ENCODE measurements at regions not wholly inside any gene's neighbourhood (a gene's known extent, or its start where the extent isn't known, plus 50 kb on each side); places are given as distances from the start of the nearest gene placed in this dataset.

DNA sequence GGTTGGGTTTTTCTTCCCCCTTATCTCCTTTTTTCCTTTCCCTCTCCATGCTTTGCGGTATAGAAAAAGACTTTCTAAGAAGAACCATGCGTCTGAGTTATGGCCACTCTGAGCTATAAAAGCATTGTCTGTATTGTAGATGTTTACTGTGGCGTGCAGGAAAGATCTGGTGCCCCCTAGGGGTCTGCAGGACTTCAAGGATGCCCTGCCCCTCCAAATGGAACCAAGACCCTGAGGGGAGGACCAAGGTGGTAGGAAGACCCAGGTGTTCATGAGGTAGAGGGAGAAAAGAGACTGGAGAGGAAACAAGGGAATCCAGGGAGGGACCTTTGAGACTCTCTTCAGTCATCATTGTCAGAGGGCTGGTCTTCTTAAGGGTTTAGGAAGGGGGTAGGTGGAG lies 68.8 kb downstream of the CYP26A1 start:
- CTCF ChIA-PET, result interaction anchor here (0.8 kb wide), 1 partner anchor 11 kb away, joined by 3 read pairs; no protein-coding TSS in a partner anchor
- no peak overlapping the region for H3K4me3 ChIP-seq (replicated peaks in 1 of 3; ENCODE audit: insufficient read depth in 1 of 3, low read depth in 1 of 3, low read length in 3 of 3)
- FAIRE-seq (no peak), DNase-seq (ENCODE audit: low read depth, low spot score) (no peak)
- H3K9me3 ChIP-seq (replicated peaks; ENCODE audit: control insufficient read depth, insufficient read depth, low read length), result no peaks in the 10 kb centered on the region
- no peak overlapping the region for H3K4me2 ChIP-seq (ENCODE audit: insufficient read depth, low read length)
- no peak overlapping the region for H3K27ac ChIP-seq (ENCODE audit: insufficient read depth, low read depth, low read length)
- H3K36me3 ChIP-seq (ENCODE audit: control insufficient read depth in 2 of 2, extremely low read depth in 1 of 2, insufficient read depth in 2 of 2, low read length in 2 of 2), result no peaks in the 10 kb centered on the region
- POLR2A ChIA-PET, result no interaction called here
- no peak overlapping the region for H3K9ac ChIP-seq (replicated peaks; ENCODE audit: extremely low read depth, insufficient read depth, low read length)
- dilution Hi-C loops (cut with MboI; ENCODE audit: extremely low pct_ligation_motif_present, low sequenced_read_pairs), result no loop called here
- no peak overlapping the region for H2AFZ ChIP-seq (ENCODE audit: low read depth, low read length)
- H3K4me1 ChIP-seq (ENCODE audit: control insufficient read depth, extremely low read depth, insufficient read depth, low read length), result no peaks in the 10 kb centered on the region
- peaks cover 2 to 11% of the 10 kb centered on the region in 2 experiments for H3K27me3 ChIP-seq (ENCODE audit: control insufficient read depth in 2 of 2, insufficient read depth in 2 of 2, low read length in 2 of 2)
- TF ChIP-seq EZH2 (IDR thresholded peaks at IDR 0.05; ENCODE audit: borderline replicate concordance, low read depth, low read length, severe bottlenecking) (no peak), GATA2 (IDR thresholded peaks at IDR 0.05; ENCODE audit: insufficient read depth, insufficient read length, low read depth, low read length) (no peak), POLR2AphosphoS5 (IDR thresholded peaks at IDR 0.05; ENCODE audit: insufficient read depth, low read depth, low read length) (no peak), MYC (IDR thresholded peaks at IDR 0.05; ENCODE audit: low read depth, low read length) (no peak), FOS (IDR thresholded peaks at IDR 0.05; ENCODE audit: borderline replicate concordance, insufficient read depth, low read length) (no peak), POLR2A (IDR thresholded peaks at IDR 0.05; ENCODE audit: low read depth, low read length) (no peak), JUN (IDR thresholded peaks at IDR 0.05; ENCODE audit: borderline replicate concordance, insufficient read depth, insufficient read length, low read depth) (no peak)
- TF ChIP-seq, protein P1, sequence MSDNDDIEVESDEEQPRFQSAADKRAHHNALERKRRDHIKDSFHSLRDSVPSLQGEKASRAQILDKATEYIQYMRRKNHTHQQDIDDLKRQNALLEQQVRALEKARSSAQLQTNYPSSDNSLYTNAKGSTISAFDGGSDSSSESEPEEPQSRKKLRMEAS (IDR thresholded peaks at IDR 0.05; ENCODE audit: insufficient read depth, insufficient read length), result no peak
- no peaks in the 10 kb centered on the region for H3K79me2 ChIP-seq (ENCODE audit: control insufficient read depth, insufficient read depth, low read length)
- intact Hi-C loops (cut with micrococcal nuclease), result no loop called here
- H3K9me1 ChIP-seq (replicated peaks; ENCODE audit: control insufficient read depth, extremely low read depth, insufficient read depth, low read length), result no peaks in the 10 kb centered on the region
- BruUV-seq (replicated peaks), result no TSS peak
- no peaks in the 10 kb centered on the region for H4K20me1 ChIP-seq (replicated peaks; ENCODE audit: control insufficient read depth, extremely low read depth, insufficient read depth, low read length)

DNA sequence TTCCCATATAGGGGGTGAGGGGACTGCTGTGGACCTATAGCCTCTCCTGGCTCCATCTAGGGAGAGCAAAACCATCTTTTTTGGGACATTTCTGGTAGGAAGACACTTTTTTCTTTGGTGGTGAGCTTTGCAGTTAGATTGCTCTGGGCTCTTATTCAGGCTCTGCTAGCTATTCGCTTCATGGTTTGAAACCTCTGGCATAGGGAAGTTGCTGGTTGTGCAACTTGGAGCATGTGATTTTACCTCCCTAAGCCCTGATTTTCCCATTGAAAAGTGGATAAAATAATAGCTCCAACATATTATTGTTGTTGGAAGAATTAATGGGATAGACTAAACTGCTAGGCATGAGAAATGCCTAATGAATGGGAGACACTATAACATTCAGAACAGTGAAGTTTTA lies 69.6 kb downstream of the CYP26A1 start:
- TF ChIP-seq JUN (IDR thresholded peaks at IDR 0.05; ENCODE audit: borderline replicate concordance, insufficient read depth, insufficient read length, low read depth) (no peak), GATA2 (IDR thresholded peaks at IDR 0.05; ENCODE audit: insufficient read depth, insufficient read length, low read depth, low read length) (no peak), FOS (IDR thresholded peaks at IDR 0.05; ENCODE audit: borderline replicate concordance, insufficient read depth, low read length) (no peak), MYC (IDR thresholded peaks at IDR 0.05; ENCODE audit: low read depth, low read length) (no peak)
- TF ChIP-seq, protein P1 (IDR thresholded peaks at IDR 0.05; ENCODE audit: insufficient read depth, insufficient read length), result no peak
- no peaks in the 10 kb centered on the region for H3K79me2 ChIP-seq (ENCODE audit: control insufficient read depth, insufficient read depth, low read length)
- H3K4me1 ChIP-seq (ENCODE audit: control insufficient read depth, extremely low read depth, insufficient read depth, low read length), result no peaks in the 10 kb centered on the region
- no peaks in the 10 kb centered on the region for H3K9me3 ChIP-seq (replicated peaks; ENCODE audit: control insufficient read depth, insufficient read depth, low read length)
- no TSS peak for BruUV-seq (replicated peaks)
- no peaks in the 10 kb centered on the region for H3K36me3 ChIP-seq (ENCODE audit: control insufficient read depth in 2 of 2, extremely low read depth in 1 of 2, insufficient read depth in 2 of 2, low read length in 2 of 2)
- ChIA-PET CTCF (no interaction called here), POLR2A (no interaction called here)
- DNase-seq (ENCODE audit: low read depth, low spot score) (no peak), FAIRE-seq (no peak)
- H3K27ac ChIP-seq (ENCODE audit: insufficient read depth, low read depth, low read length), result no peak overlapping the region
- H4K20me1 ChIP-seq (replicated peaks; ENCODE audit: control insufficient read depth, extremely low read depth, insufficient read depth, low read length), result no peaks in the 10 kb centered on the region
- no peak overlapping the region for H2AFZ ChIP-seq (ENCODE audit: low read depth, low read length)
- dilution Hi-C loops (cut with MboI; ENCODE audit: extremely low pct_ligation_motif_present, low sequenced_read_pairs) (no loop called here), intact Hi-C loops (cut with micrococcal nuclease) (no loop called here)
- no peak overlapping the region for H3K4me3 ChIP-seq (replicated peaks in 1 of 3; ENCODE audit: insufficient read depth in 1 of 3, low read depth in 1 of 3, low read length in 3 of 3)
- no peaks in the 10 kb centered on the region for H3K9me1 ChIP-seq (replicated peaks; ENCODE audit: control insufficient read depth, extremely low read depth, insufficient read depth, low read length)
- H3K27me3 ChIP-seq (ENCODE audit: control insufficient read depth in 2 of 2, insufficient read depth in 2 of 2, low read length in 2 of 2), result peaks cover 5 to 12% of the 10 kb centered on the region in 2 experiments
- no peak overlapping the region for H3K9ac ChIP-seq (replicated peaks; ENCODE audit: extremely low read depth, insufficient read depth, low read length)
- H3K4me2 ChIP-seq (ENCODE audit: insufficient read depth, low read length), result no peak overlapping the region
